ENCODE measurements at regions not wholly inside any gene's neighbourhood (a gene's known extent, or its start where the extent isn't known, plus 50 kb on each side); places are given as distances from the start of the nearest gene placed in this dataset.

- Histone ChIP-seq H3K27ac (ENCODE audit: low read depth, low read length) (no peak overlapping the region), H3K79me2 (ENCODE audit: insufficient read depth, low read length) (no peaks in the 10 kb centered on the region), H3K9me2 (replicated peaks; ENCODE audit: insufficient read depth, low read length) (no peaks in the 10 kb centered on the region), H3K4me3 (ENCODE audit: insufficient read depth, low read length, poor library complexity, severe bottlenecking) (no peak overlapping the region), H3K9ac (ENCODE audit: low read length) (no peak overlapping the region), H4K20me1 (ENCODE audit: low read depth, low read length) (no peaks in the 10 kb centered on the region), H3F3A (ENCODE audit: insufficient read depth) (no peaks in the 10 kb centered on the region), H3K4me2 (ENCODE audit: low read depth, low read length, poor library complexity, severe bottlenecking) (no peak overlapping the region), H3K27me3 (ENCODE audit: low read length) (no peaks in the 10 kb centered on the region), H3K36me3 (ENCODE audit: low read length) (no peaks in the 10 kb centered on the region), H3K9me3 (ENCODE audit: insufficient read depth, low read length) (no peaks in the 10 kb centered on the region), H2AFZ (ENCODE audit: low read depth, low read length, severe bottlenecking) (no peak overlapping the region)
- no peak for TF ChIP-seq CTCF (IDR thresholded peaks at IDR 0.05; ENCODE audit: insufficient read depth, low read length, poor library complexity, severe bottlenecking)
- TF ChIP-seq EZH2phosphoT487 (conservative IDR thresholded peaks at IDR 0.05; ENCODE audit: low read length): no peak
Observed at GRCh38 chr18:11305507-11305906, 156.1 kb upstream of the PIEZO2 start.

- Histone ChIP-seq H3K36me3 (ENCODE audit: low read length) (no peaks in the 10 kb centered on the region), H4K20me1 (ENCODE audit: low read depth, low read length) (no peaks in the 10 kb centered on the region), H3K4me2 (ENCODE audit: low read depth, low read length, poor library complexity, severe bottlenecking) (no peak overlapping the region), H3K9me2 (replicated peaks; ENCODE audit: insufficient read depth, low read length) (no peaks in the 10 kb centered on the region), H3K79me2 (ENCODE audit: insufficient read depth, low read length) (no peaks in the 10 kb centered on the region), H3K27ac (ENCODE audit: low read depth, low read length) (no peak overlapping the region), H3F3A (ENCODE audit: insufficient read depth) (no peaks in the 10 kb centered on the region), H3K4me3 (ENCODE audit: insufficient read depth, low read length, poor library complexity, severe bottlenecking) (no peak overlapping the region), H2AFZ (ENCODE audit: low read depth, low read length, severe bottlenecking) (no peak overlapping the region), H3K9ac (ENCODE audit: low read length) (no peak overlapping the region), H3K9me3 (ENCODE audit: insufficient read depth, low read length) (no peaks in the 10 kb centered on the region), H3K27me3 (ENCODE audit: low read length) (no peaks in the 10 kb centered on the region)
- TF ChIP-seq CTCF (IDR thresholded peaks at IDR 0.05; ENCODE audit: insufficient read depth, low read length, poor library complexity, severe bottlenecking) (no peak), EZH2phosphoT487 (conservative IDR thresholded peaks at IDR 0.05; ENCODE audit: low read length) (no peak)
Observed at GRCh38 chr18:11304928-11305327, 155.6 kb upstream of the PIEZO2 start.

GRCh38 chr18:11296946-11297345, 147.6 kb upstream of the PIEZO2 start:
- no peak overlapping the region for H3K9ac ChIP-seq (ENCODE audit: low read length)
- TF ChIP-seq CTCF (IDR thresholded peaks at IDR 0.05; ENCODE audit: insufficient read depth, low read length, poor library complexity, severe bottlenecking) (no peak), EZH2phosphoT487 (conservative IDR thresholded peaks at IDR 0.05; ENCODE audit: low read length) (no peak)
- H3K9me3 ChIP-seq (ENCODE audit: insufficient read depth, low read length): no peaks in the 10 kb centered on the region
- no peak overlapping the region for H3K27ac ChIP-seq (ENCODE audit: low read depth, low read length)
- no peaks in the 10 kb centered on the region for H3K79me2 ChIP-seq (ENCODE audit: insufficient read depth, low read length)
- no peaks in the 10 kb centered on the region for H3F3A ChIP-seq (ENCODE audit: insufficient read depth)
- H3K4me2 ChIP-seq (ENCODE audit: low read depth, low read length, poor library complexity, severe bottlenecking): no peak overlapping the region
- no peaks in the 10 kb centered on the region for H4K20me1 ChIP-seq (ENCODE audit: low read depth, low read length)
- no peak overlapping the region for H3K4me3 ChIP-seq (ENCODE audit: insufficient read depth, low read length, poor library complexity, severe bottlenecking)
- H3K27me3 ChIP-seq (ENCODE audit: low read length): no peaks in the 10 kb centered on the region
- H2AFZ ChIP-seq (ENCODE audit: low read depth, low read length, severe bottlenecking): no peak overlapping the region
- H3K36me3 ChIP-seq (ENCODE audit: low read length): no peaks in the 10 kb centered on the region
- H3K9me2 ChIP-seq (replicated peaks; ENCODE audit: insufficient read depth, low read length): no peaks in the 10 kb centered on the region

Measured in SU-DHL-6 (cell line).